PC-9 (cell line): ENCODE measurements at regions not wholly inside any gene's neighbourhood (a gene's known extent, or its start where the extent isn't known, plus 50 kb on each side); places are given as distances from the start of the nearest gene placed in this dataset.

ENCODE experiments used
- CTCF ChIP-seq: fragments of 200-600 bp; sonication (generic); conservative IDR thresholded peaks from 2 replicates; pipeline ENCODE4 v1.6.1; 2017; ENCODE audit warnings: mixed run types, antibody characterized with exemption, mild to moderate bottlenecking, moderate library complexity
- EZH2 ChIP-seq: fragments of 200-600 bp; sonication (generic); IDR thresholded peaks from 2 replicates; pipeline ENCODE4 v1.8.0; 2017; ENCODE audit warnings: antibody characterized with exemption, low read depth

GRCh38 chr6:147829418-147829817 is 320.9 kb downstream of the SAMD5 start:
- TF ChIP-seq EZH2 (no peak), CTCF (no peak)
